Choroid plexus epithelial cell (primary cell): ENCODE measurements at regions not wholly inside any gene's neighbourhood (a gene's known extent, or its start where the extent isn't known, plus 50 kb on each side); places are given as distances from the start of the nearest gene placed in this dataset.
A peak's percentile ranks its signal among the peaks of the same experiment; 100 is the strongest.

Source experiments
- DNase-seq: peaks from one replicate; pipeline ENCODE4 v3.0.0-alpha.2; 2010; ENCODE audit warnings: low read depth
- H3K4me3 ChIP-seq: 2 replicates; pipeline ENCODE4 v1.5.1; 2011; ENCODE audit warnings: low read depth, mild to moderate bottlenecking, control low read depth, low read length, moderate library complexity
- TF ChIP-seq, protein P1 (sequence below): conservative IDR thresholded peaks from 2 replicates; pipeline ENCODE4 v1.5.1; 2011; ENCODE audit warnings: low read depth, mild to moderate bottlenecking, control low read depth, inconsistent platforms, low read length, moderate library complexity

- no peak for DNase-seq
- no peak overlapping the region for H3K4me3 ChIP-seq
- TF ChIP-seq, protein P1, sequence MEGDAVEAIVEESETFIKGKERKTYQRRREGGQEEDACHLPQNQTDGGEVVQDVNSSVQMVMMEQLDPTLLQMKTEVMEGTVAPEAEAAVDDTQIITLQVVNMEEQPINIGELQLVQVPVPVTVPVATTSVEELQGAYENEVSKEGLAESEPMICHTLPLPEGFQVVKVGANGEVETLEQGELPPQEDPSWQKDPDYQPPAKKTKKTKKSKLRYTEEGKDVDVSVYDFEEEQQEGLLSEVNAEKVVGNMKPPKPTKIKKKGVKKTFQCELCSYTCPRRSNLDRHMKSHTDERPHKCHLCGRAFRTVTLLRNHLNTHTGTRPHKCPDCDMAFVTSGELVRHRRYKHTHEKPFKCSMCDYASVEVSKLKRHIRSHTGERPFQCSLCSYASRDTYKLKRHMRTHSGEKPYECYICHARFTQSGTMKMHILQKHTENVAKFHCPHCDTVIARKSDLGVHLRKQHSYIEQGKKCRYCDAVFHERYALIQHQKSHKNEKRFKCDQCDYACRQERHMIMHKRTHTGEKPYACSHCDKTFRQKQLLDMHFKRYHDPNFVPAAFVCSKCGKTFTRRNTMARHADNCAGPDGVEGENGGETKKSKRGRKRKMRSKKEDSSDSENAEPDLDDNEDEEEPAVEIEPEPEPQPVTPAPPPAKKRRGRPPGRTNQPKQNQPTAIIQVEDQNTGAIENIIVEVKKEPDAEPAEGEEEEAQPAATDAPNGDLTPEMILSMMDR, result no peak
Measured at GRCh38 chr20:20875716-20876115, 163.3 kb upstream of the RALGAPA2 start.

DNA sequence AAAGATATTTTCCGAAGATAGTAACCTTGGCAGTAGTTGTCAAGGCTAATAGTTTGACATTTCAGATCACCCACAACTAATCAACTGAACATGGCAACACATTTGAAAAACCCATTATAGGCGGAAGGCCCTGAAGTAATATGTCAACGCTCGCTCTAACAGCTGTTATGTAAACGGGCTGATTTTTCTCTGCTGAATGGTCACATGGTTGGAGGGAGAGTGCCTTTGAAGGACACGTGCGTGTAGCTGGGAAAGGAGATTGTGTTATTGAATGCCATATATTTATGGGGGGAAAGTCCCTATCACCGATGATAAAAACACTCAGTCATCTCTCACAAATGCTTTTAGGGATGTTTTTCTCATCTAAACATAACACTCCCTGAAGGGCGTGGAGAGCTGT is 160.0 kb upstream of the RALGAPA2 start:
- H3K4me3 ChIP-seq, result no peak overlapping the region
- TF ChIP-seq, protein P1, result no peak
- no peak for DNase-seq

- no peak overlapping the region for H3K4me3 ChIP-seq
- TF ChIP-seq, protein P1, result no peak
- no peak for DNase-seq
Measured at GRCh38 chr20:20869161-20869775, 156.8 kb upstream of the RALGAPA2 start.

DNA sequence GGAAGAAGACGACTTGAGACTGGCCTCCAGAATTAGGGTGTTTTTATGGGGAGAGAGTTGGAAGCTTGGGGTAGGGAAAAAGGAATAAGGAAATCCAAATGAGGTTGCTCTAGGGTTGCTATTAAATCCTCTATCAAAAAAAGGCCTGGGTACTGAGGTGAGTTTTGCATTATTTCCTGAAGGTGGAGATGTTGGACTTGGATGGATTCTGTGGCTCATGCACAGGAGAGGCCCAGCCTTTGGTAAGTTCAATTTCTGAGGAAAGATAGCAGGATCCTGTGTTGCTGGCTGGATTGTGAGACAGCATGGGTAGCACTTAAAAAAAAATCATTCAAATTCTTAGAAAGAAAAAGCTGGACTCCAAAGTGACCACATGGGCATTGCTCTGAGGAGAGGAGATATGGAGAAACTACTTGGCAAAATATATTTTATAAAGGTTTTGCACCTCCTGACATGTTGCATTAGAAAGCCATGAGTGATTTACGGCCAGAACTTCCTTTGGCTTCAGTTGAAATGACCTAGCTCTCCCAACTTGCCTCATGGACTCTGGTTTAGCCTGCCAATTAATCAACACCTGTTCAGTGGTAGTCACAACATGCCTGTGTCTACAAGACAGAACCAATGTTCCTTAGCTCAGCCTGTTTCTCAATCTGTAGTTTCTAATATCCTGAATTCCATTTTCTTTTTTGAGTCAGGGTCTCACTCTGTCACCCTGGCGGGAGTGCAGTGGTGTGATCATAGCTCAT is 152.1 kb upstream of the RALGAPA2 start:
- no peak overlapping the region for H3K4me3 ChIP-seq
- peak; percentile 6 for DNase-seq
- TF ChIP-seq, protein P1, result peak; percentile 13

- TF ChIP-seq, protein P1, result peak; percentile 97
- DNase-seq, result peak; percentile 87
- no peak overlapping the region for H3K4me3 ChIP-seq
Measured at GRCh38 chr20:20860078-20860806, 147.8 kb upstream of the RALGAPA2 start.

- TF ChIP-seq, protein P1, result no peak
- H3K4me3 ChIP-seq, result no peak overlapping the region
- DNase-seq, result no peak
Measured at GRCh38 chr20:20859510-20859909, 147.1 kb upstream of the RALGAPA2 start.
